IMR-90 (cell line): ENCODE measurements at regions not wholly inside any gene's neighbourhood (a gene's known extent, or its start where the extent isn't known, plus 50 kb on each side); places are given as distances from the start of the nearest gene placed in this dataset.

Experiments
- BHLHE40 ChIP-seq: fragments of 150-350 bp; IDR thresholded peaks from 2 replicates; pipeline ENCODE4 v1.6.1; 2016; ENCODE audit warnings: mild to moderate bottlenecking, low read depth, low read length
- MAFK ChIP-seq: IDR thresholded peaks from 2 replicates; pipeline ENCODE4 v1.6.1; 2012; ENCODE audit warnings: low read depth, low read length, improper control_type of control experiment
- NFE2L2 ChIP-seq: fragments of 150-350 bp; IDR thresholded peaks from 2 replicates; pipeline ENCODE4 v1.6.1; 2016; ENCODE audit warnings: low read depth, mild to moderate bottlenecking, low read length
- SMC3 ChIP-seq: fragments of 150-350 bp; IDR thresholded peaks from 2 replicates; pipeline ENCODE4 v1.6.1; 2016; ENCODE audit warnings: low read depth, mild to moderate bottlenecking, antibody characterized with exemption, low read length, moderate library complexity
- TF ChIP-seq, protein P1 (sequence below): conservative IDR thresholded peaks from 2 replicates; pipeline ENCODE4 v1.5.1; 2012; ENCODE audit warnings: mild to moderate bottlenecking, low read depth, low read length, improper control_type of control experiment

GRCh38 chr2:181786371-181787228 lies 104.9 kb upstream of the ITPRID2 start:
- TF ChIP-seq, protein P1, sequence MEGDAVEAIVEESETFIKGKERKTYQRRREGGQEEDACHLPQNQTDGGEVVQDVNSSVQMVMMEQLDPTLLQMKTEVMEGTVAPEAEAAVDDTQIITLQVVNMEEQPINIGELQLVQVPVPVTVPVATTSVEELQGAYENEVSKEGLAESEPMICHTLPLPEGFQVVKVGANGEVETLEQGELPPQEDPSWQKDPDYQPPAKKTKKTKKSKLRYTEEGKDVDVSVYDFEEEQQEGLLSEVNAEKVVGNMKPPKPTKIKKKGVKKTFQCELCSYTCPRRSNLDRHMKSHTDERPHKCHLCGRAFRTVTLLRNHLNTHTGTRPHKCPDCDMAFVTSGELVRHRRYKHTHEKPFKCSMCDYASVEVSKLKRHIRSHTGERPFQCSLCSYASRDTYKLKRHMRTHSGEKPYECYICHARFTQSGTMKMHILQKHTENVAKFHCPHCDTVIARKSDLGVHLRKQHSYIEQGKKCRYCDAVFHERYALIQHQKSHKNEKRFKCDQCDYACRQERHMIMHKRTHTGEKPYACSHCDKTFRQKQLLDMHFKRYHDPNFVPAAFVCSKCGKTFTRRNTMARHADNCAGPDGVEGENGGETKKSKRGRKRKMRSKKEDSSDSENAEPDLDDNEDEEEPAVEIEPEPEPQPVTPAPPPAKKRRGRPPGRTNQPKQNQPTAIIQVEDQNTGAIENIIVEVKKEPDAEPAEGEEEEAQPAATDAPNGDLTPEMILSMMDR: no peak
- TF ChIP-seq SMC3: no peak
- TF ChIP-seq BHLHE40: no peak
- no peak for TF ChIP-seq NFE2L2
- no peak for TF ChIP-seq MAFK
